Activated CD4-positive, CD25-positive, alpha-beta regulatory T cell treated with anti-CD3 and anti-CD28 coated beads, Interleukin-2, amount 50 U/mL, for 16 hours (primary cell): ENCODE measurements at regions not wholly inside any gene's neighbourhood (a gene's known extent, or its start where the extent isn't known, plus 50 kb on each side); places are given as distances from the start of the nearest gene placed in this dataset.

Experiments
- DNase-seq: peaks from one replicate; pipeline ENCODE4 v3.0.0-alpha.2; 2020; ENCODE audit warnings: low read depth, low spot score

DNA sequence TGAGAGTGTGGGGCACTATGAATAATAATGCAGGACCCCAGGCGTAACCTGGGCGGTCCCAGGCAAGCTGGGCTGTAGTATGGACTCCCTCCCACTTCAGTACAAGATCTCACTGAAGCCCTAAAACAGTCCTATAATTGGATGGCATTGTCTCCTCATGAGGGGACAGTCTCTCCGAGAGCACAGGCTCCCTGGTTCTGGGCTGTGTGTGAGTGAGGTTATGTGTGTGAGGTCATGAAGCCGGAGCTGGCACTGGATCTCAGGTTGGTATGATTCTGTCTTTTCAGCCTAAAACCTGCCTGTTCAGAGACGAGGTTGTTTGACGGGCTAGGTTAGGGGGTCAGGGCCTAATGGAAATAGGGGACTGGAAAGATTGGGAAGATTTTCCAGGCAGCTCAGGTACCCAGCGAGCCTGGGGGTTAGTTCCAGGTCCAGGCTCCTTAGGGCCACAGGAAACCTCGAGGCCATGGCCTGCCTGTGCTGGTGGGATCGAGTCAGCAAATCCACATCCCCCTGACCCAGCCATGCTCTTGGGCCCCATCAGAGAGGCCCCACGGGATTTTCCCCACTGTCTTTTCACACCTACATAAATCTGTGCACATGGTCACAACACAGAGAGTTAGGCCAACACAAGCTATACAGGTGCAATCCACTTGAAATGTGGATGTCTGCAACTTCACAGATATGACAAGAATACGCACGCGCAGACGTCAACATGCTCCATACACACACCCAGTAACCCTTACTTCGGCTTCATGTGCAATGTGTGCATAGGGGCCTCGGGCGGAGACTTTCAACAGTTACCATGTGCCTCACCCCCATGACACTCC, 94.8 kb downstream of the INHBB start:
- DNase-seq: no peak

DNA sequence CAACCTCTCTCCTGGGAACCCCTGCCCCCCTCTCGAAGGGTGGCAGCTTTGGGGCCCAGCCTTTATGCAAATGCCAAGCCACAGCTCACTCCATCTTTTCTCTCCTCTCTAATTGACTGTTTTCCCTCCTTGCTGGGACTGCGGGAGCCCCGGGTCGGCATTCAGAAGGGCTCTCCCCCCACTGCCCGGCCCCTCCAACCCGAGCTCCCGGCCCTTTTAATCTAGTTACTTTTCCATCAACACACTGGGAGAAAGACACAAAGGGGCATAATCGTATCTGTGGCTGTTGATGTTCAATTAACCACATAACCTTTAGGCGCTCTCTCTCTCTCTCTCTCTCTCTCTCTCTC, 95.4 kb downstream of the INHBB start:
- no peak for DNase-seq

DNA sequence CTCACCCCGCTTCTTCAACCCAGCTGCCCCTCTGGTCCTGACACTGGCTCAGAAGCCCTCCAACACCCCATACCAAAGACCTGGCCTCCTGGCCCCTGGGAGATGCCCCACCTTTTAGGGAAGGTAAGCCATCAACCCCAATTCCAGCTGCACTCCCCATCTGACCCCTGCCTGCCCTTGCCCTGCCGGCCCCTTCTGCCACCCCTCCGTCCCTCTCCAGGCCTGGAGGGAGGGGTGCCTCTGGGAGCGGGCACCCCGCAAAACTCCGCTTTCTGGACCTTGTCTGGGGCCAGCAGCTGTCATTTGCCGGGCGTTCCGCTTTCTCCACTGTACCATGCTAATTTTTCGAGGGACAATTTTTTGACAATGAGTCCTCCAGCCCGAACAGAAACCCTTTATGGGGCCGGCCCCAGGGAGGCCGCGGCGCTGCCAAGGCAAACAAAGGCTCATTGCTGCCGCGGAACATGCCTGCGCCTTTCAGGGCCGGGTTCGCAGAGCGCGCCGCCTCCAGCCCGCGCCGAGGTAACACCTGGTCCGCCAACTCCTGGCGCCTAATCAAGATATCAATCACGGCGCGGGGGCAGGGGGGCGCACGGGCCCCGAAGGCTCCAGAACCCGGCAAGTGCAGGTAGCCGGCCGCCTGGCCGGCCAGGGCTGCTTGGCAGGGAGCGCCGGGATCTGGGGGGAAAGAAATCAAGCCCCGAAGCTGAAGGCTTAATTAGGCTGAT, 96.0 kb downstream of the INHBB start:
- DNase-seq: no peak

DNA sequence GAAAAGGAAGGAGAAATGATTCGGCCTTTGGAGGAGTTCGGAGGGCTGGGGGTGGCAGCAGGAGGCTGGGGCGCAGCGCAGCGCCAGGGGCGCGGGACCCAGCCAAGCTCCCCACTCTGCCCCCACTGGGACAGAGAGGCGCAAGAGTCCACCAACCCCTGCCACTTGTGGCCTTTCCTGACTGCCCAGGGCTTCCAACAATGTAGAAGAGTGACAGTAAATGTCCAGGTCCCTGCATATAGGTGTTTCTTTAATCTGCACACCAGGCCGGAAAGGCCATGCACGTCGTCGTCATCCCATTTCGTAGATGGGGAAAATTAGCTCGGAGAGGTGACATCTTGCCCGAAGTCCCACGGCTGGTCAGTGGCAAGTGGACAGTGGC, 96.6 kb downstream of the INHBB start:
- no peak for DNase-seq

DNA sequence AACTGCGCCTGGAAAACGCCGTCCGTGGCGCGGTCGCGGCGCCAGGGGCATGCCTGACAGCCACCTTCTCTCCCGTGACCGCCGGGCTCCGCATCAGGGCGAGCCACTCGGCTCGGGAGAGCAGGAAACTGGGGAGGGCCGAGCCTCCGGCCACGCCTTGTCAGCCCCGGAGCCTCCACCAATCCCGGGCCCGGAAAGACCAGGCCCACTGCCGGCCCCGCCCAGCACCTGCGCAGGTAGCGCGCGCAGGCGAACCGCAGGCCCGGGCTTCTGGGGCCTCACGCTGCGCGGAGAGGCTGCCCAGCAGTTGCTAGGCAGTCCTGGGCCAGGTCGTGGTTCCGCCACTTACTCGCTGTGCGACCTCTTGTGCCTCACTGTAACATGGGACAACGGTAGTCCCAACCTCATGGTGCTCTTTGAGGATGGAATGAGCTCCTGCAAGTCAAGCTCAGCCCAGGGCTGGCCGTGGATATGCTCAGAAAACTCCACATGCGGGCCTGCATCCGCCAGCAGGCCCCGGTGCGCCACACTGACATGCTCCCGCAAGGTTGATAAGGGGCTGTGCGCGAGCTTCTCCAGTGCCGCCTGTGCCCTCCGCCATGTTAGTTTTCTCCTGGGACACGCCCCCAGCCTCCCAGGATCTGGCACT, 97.1 kb downstream of the INHBB start:
- DNase-seq: no peak

DNA sequence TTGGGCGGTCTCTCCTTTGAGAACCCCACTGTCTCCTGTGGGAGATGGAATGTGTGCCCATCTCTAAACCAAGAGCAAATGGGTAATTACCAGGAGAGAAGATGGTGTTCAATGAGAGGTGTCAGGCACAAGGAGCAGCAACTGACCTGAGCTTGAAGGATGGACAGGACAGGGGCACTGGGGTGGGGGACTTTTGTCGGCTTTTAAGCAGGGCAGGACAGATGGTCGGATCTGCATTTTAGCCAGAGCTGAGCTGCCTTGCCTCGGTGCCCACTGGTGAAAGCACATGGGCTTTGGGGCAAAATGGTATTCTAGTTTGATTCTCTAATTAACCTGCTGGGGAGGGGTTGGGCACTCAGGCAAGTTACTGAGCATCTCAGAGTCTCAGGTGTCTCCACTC, 98.0 kb downstream of the INHBB start:
- no peak for DNase-seq

DNA sequence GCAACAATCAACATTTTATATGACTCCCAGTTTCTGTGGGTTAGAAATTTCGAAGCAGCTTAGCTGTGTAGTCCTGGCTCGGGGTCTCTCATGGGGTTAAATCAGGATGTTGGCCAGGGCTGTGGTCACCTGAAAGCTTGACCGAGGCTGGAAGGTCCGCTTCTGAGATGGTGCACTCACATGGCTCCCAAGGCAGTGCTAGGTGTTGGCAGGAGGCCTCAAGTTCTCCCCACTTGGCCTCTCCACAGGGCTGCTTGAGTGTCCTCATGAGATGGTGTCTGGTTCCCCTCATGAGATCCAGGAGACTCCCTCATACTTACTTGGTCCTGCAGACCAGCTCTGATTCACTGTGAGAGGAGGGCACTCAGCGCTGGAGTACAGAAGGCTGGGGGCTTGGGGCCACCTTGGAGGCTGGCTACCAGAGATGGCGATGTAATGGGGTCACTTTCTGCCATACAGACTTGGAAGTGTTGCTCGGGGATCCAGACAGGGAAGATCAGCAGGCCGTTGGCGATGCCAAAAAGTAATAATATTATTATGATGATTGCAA, 98.8 kb downstream of the INHBB start:
- no peak for DNase-seq

DNA sequence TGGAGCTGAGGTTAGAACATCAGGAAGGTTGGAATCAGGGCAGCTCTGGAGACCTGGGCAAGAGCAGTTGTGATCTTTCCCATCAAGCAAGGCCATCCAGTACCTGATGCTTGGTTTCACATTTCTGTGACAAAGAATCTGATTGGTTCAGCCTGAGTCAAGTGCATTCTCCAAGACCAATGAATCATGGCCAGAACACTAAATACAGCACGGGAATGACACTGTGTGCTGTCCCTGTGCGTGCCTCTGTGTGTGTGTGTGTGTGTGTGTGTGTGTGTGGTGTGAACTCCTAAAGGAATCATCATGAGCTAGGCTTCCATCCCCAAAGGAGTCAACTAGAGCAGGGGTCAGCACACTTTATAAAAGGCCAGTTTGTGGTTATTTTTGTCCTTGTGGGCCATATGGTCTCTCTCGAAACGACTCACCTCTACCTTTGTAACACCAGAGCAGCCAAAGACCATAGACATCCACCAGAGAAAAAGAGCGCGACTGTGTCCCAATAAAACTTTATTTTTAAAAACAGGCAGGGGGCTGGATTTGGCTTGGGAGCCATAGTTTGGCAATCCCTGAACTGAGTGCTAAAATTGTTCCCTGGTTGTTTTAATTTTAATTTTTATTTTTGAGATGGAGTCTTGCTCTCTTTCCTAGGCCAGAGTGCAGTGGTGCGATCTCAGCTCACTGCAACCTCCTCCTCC, 99.7 kb downstream of the INHBB start:
- no peak for DNase-seq

DNA sequence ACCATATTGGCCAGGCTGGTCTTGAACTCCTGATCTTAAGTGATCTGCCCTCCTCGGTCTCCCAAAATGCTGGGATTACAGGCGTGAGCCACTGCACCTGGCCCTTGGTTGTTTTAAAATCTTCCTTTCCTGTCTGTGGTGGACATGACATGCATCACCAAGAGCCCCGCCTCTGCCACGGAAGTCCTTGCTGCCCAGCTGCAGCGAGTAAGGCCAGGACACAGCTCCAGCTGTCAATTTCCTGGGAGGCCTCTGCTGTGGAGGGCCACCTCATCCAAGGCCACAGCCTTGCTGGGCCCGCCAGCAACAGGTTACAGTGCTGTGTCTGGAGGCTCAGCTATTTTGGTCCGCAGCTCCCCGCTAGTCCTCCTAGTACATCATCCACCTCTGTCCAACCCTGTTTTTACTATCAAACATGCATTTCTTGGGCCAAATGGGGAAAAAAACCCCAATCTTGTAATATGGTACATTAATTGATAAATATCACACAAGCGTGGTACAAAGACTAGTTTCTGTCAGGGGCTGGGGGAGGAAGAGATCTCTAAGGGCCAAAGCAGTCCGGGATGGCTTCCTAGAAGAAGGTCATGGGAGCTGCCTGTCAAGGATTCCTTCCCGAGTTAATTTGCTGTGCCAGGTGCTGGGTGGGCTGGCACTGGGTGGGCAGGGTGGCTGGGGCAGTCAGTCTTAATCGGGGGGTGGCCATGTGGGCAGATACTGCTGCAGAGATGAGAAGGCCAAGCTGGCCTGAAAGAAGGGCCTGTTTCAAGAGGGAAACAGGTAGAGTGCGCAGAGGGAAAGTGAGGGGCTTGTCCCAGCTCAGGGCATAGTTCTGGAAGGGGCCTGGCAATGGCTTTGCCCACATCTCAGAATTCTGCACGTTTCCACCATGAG, 100.5 kb downstream of the INHBB start:
- no peak for DNase-seq

DNA sequence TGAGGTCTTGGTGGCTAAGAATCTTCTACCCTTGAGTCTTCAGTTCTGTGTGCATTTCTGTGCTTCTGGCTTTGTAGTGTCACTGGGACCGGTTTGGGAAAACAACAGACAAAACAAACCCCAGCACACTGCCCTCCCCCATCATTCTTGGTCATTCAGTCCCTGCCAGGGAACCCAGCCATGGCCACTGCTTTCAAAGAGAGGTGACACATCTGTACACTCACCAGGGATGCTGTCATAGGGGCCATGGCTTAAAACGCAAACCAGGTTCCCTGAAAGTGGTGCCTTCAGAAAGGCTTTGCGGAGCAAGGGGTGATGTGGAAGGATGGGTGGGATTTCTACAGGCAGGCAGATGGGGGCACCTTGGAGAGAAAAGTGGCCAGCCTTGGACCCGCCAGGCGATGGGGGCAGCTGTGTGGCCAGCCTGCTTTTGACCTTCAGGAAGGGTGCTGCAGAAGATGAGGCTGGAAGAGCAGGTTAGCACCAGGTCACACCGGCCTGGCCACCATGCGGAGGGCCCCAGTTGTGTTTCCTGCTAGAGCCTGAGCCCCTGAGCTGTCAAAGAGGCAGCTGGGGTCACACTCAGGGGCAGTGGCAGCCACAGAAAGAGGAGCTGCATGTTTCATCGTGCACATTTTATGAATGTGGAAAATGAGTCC, 101.3 kb downstream of the INHBB start:
- DNase-seq: no peak

DNA sequence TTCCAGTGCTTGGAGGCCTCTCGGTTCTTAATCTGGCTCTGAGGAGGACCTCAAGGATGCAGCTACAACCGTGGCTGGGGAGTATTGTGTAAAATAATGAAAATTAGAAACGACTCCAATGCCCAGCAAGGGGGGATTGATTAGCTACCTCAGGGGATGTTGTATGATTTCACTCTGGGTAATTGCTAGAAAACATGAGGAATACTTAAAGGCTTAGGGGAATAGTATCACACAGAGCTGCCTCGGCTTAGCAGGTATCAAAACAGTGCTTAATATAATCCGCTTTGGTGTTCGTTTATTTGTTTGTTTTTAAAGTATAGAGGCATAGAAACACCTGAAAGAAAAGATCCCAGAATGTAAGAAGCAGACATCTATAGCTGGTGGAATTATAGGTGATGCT, 102.5 kb downstream of the INHBB start:
- no peak for DNase-seq

DNA sequence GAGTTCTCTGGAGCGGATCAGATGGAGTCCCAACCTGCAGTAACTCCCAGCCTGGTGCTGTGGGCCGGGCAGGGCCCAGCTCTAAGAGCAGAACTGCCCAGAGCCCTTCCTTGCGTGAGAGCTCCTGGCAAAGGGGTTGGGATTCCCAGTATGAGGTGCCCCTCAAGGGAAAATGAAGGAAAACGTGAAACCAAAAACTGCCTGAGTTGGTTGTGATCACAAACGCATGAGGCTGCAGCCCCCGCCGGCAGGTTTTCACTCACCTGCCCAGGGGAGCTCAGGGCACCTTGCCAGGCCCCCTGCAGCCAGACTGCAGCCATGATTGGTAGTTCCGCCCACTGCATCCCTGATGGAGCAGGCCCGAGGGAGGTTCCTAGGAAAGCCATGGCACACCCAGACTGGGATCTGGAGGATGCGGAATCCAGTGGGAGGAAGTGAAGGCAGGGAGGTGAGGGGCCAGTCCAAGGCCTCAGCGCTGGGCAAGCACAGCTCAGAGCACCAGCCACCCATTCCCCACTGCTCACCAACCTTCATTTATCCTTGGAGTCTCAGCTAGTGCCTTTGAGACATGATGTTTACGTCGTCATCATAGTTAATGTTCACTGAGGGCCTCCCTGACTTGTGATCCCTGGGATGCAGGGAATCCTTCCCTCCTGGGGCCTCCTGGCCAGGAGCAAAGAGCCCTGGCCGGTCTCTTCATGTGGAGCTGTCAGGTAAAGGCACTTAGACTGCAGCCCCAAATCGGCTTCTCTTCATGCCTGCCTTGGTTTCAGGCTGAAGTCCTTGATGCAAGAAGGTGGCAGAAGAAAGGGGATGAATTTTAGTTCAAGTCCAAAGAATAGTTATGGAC, 103.2 kb downstream of the INHBB start:
- no peak for DNase-seq

DNA sequence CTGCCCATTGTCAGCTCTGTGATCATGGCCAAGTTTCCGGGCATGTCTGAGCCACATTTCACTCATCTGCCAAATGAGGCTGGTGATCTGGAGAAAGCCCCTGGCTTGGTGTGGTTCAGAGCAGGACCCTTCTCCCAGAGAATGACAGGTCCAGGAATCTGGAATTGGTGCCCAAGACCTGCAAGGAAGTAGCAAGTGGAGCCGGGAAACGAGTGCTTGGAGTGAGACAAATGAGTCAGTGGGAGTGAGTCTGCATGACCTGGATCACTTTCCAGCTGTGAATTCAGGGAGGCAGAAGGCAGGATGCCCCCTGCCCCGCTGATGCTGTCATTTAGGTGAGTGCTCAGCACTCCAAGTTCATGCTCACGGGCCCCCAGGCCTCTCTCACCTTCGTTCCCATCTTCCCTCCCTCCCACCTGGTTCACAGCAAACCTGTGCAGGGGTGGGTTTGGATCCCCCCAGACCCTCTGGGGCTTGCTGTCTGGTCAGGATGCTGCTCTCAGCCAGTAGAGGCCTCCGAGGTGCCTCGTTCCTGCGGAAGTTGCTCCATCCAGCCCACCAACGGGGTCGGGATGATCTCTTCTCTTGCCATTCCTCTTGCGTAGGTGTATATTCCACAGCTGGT, 104.4 kb downstream of the INHBB start:
- DNase-seq: no peak

DNA sequence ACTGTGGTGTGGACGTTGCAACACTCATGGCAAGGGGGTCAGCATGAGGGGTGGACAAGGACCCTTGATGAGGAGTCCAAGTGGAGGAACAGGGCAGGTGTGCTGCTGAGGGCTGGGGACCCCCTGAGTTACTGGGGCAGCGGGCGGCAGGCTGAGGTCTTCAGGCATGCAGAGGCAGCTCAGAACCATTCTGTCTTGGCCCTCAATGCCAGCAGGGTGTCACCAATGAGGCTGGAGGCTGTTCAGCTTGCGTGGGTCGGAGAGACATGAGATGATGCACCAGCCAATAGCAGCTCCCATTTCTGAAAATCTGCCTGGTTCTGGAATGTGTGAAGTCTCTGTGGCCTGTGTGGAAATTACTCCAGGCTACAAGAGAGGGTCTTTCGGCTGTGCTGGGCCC, 105.4 kb downstream of the INHBB start:
- DNase-seq: no peak

DNA sequence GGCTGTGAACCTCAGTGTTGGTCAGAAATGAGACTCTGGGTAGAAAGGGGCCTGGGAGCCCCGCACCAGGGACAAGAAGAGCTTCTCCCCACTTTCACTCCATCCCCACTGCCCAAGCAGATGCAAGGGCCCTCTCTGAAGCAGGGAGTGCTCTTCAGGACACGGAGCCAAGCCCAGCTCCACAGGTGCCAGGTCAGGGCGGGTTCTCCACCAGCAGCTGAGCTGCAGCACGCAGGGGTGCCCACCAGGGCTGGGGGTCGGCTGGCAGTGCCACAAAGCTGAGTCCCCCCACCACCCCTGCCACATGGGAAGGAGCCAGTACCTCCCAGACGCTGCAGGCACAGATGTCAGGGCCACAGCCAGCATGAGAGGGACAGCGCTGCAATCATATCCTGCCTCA, 106.2 kb downstream of the INHBB start:
- DNase-seq: no peak

DNA sequence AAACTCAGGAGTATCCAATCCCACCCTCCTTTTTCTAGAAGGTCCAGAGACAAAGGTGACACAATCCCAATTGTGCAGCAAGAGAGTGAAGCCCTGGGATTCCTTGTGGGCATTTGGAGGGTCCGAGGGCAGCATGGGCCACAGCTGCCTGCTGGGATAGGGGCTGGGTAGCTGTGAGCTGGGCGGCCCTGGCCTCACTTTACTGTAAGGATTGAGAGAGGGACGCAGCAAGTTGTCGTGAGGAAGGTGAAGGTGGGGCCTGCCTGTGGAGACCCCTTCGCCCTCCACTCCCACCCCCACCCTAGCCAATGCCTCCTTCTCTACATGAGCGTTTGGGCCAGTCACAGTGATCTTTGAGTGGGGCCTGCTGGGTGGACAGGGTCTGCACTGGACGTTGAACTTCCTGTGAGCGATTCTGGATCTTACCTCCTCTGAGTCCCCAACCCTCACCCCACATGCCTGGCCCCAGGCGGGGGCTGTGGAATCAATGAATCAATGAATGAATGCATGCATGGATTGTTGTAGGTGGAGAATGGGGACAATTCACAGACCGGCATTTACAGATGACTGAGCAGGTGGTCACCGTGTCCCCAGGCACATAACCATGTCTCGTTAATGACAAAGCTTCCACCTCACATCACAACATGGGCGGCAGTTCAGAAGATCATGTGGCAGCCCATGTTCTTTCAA, 107.2 kb downstream of the INHBB start:
- no peak for DNase-seq

DNA sequence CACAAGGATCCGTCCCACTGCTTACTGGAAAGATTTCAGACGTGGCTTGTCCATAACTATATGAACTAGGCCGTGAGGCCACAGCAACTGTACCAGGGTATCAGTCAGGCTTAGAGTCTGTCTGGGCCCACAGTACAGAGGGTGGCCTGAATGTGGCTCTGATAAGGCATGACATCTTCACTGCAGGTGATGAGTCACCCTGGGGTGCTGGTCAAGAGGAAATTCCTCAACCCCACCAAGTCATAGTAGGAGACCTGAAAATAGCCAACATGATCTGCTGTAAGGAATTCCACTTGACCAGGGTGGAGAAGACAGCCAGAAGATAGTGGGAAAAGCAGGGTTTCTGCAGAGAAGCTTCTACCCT, 107.7 kb downstream of the INHBB start:
- DNase-seq: no peak

DNA sequence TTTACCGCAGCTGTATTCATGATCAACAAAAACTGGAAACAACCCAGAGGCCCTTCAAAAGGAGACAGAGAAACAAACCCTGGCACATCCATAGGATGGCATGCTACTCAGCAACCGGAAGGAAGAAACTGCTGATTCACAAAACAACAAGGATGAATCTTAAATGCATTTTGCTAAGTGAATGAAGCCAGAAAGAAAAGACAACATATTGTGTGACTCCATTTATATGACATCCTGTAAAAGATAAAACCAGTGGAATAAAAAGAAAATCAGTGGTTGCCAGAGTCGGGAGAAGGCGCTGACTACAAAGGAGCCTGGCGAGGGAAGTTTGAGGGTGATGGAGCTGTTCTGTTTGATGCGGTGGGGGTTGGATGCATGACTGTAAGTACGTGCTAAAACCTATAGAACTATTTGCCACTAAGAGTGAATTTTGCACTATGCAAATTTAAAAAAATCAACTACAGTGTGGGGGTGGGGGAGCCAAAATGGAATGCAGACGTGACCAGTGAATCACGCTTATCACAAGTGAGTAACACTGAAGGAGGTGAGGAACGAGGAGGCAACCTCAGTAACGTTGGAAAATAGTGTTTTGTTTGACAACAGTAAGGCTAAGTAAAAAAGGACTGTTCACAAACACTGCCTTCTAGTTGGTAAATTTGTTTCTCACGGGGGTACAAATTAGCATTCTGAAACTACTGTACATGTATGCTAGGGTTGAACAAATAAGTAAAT, 108.9 kb downstream of the INHBB start:
- no peak for DNase-seq
